ENCODE measurements at regions not wholly inside any gene's neighbourhood (a gene's known extent, or its start where the extent isn't known, plus 50 kb on each side); places are given as distances from the start of the nearest gene placed in this dataset.

GRCh38 chr22:22343581-22344296 is 99.2 kb downstream of the VPREB1 start:
- Mint-ChIP-seq H3K4me3 (no peak overlapping the region), H3K9me3 (no peaks in the 10 kb centered on the region), H3K27me3 (ENCODE audit: low read depth) (peaks cover 100% of the 10 kb centered on the region), H3K27ac (no peak overlapping the region), H3K36me3 (no peaks in the 10 kb centered on the region), H3K4me1 (peaks cover 11% of the 10 kb centered on the region)
- DNase-seq (ENCODE audit: low spot score) (no peak), ATAC-seq (no peak)
- TF ChIP-seq ARID4B (CRISPR knock-in tag; IDR thresholded peaks at IDR 0.05; ENCODE audit: borderline replicate concordance) (no peak), ELF4 (CRISPR knock-in tag; IDR thresholded peaks at IDR 0.05; ENCODE audit: low read depth) (no peak), GRHL2 (CRISPR knock-in tag; IDR thresholded peaks at IDR 0.05; ENCODE audit: insufficient replicate concordance, severe bottlenecking) (no peak), ZNF263 (CRISPR knock-in tag; IDR thresholded peaks at IDR 0.05; ENCODE audit: low read depth) (no peak), TP53 (CRISPR knock-in tag; IDR thresholded peaks at IDR 0.05) (no peak), RELA (CRISPR knock-in tag; IDR thresholded peaks at IDR 0.05; ENCODE audit: borderline replicate concordance) (no peak), E2F4 (CRISPR knock-in tag; IDR thresholded peaks at IDR 0.05; ENCODE audit: borderline replicate concordance, low read depth) (no peak), ZNF121 (CRISPR knock-in tag; IDR thresholded peaks at IDR 0.05) (no peak), ZBTB43 (CRISPR knock-in tag; IDR thresholded peaks at IDR 0.05) (no peak), HMGA2 (CRISPR knock-in tag; IDR thresholded peaks at IDR 0.05) (no peak), CREM (CRISPR knock-in tag; IDR thresholded peaks at IDR 0.05) (no peak), E2F5 (CRISPR knock-in tag; IDR thresholded peaks at IDR 0.05) (no peak), AFF4 (CRISPR knock-in tag; IDR thresholded peaks at IDR 0.05; ENCODE audit: borderline replicate concordance) (no peak)
- ChIA-PET CTCF (interaction anchor here (0.7 to 2.2 kb wide), 25 partner anchors 9 to 359 kb away, joined by 3 to 20 read pairs (median 6); no protein-coding TSS in a partner anchor), POLR2A (no interaction called here)
